SU-DHL-6 (cell line): ENCODE measurements at regions not wholly inside any gene's neighbourhood (a gene's known extent, or its start where the extent isn't known, plus 50 kb on each side); places are given as distances from the start of the nearest gene placed in this dataset.

Source experiments
- CTCF ChIP-seq: fragments of 200-600 bp; sonication (generic); IDR thresholded peaks from one replicate; pipeline ENCODE4 v1.5.1; 2017; ENCODE audit warnings: antibody characterized with exemption, mild to moderate bottlenecking, low read length, moderate library complexity; ENCODE audit not compliant: insufficient read depth, poor library complexity, severe bottlenecking
- EZH2phosphoT487 ChIP-seq: fragments of 200-600 bp; sonication (generic), shearing (Covaris generic); conservative IDR thresholded peaks from 2 replicates; pipeline ENCODE4 v1.6.1; 2018; ENCODE audit warnings: mild to moderate bottlenecking, antibody characterized with exemption, low read length, moderate library complexity, mixed read lengths

GRCh38 chr13:73675821-73676220 lies 458.4 kb downstream of the KLF12 start:
- TF ChIP-seq CTCF = no peak
- TF ChIP-seq EZH2phosphoT487 = no peak
